ENCODE measurements at regions not wholly inside any gene's neighbourhood (a gene's known extent, or its start where the extent isn't known, plus 50 kb on each side); places are given as distances from the start of the nearest gene placed in this dataset.
"Not testable (repeated sequence)": the region's sequence is repeated elsewhere in the genome, so short reads cannot be mapped to it uniquely, and the experiment has no call there.

- no peak for DNase-seq
Observed at GRCh38 chr5:93359296-93359959, 221.6 kb downstream of the NR2F1-AS1 start.

GRCh38 chr5:93358176-93358575 is 222.8 kb downstream of the NR2F1-AS1 start:
- DNase-seq: no peak

- DNase-seq: no peak
Observed at GRCh38 chr5:93357686-93358085, 223.3 kb downstream of the NR2F1-AS1 start.

GRCh38 chr5:93355691-93356090 is 225.3 kb downstream of the NR2F1-AS1 start:
- DNase-seq: no peak

- DNase-seq: no peak
Observed at GRCh38 chr5:93352186-93352585, 228.8 kb downstream of the NR2F1-AS1 start.

GRCh38 chr5:93349613-93350012 is 231.4 kb downstream of the NR2F1-AS1 start:
- DNase-seq: no peak

- no peak for DNase-seq
Observed at GRCh38 chr5:93348231-93348630, 232.8 kb downstream of the NR2F1-AS1 start.

GRCh38 chr5:93346850-93347249 is 234.2 kb downstream of the NR2F1-AS1 start:
- DNase-seq: not testable (repeated sequence)

- DNase-seq: no peak
Observed at GRCh38 chr5:93346301-93346700, 234.7 kb downstream of the NR2F1-AS1 start.

- DNase-seq: no peak
Observed at GRCh38 chr5:93343570-93343969, 237.4 kb downstream of the NR2F1-AS1 start.

- DNase-seq: no peak
Observed at GRCh38 chr5:93342563-93343061, 238.4 kb downstream of the NR2F1-AS1 start.

GRCh38 chr5:93340881-93341280 is 240.1 kb downstream of the NR2F1-AS1 start:
- DNase-seq: no peak

GRCh38 chr5:93337138-93337537 is 243.9 kb downstream of the NR2F1-AS1 start:
- no peak for DNase-seq

- DNase-seq: no peak
Observed at GRCh38 chr5:93336330-93337110, 244.5 kb downstream of the NR2F1-AS1 start.

GRCh38 chr5:93331863-93332262 is 249.2 kb downstream of the NR2F1-AS1 start:
- DNase-seq: no peak

- no peak for DNase-seq
Observed at GRCh38 chr5:93331241-93331640, 249.8 kb downstream of the NR2F1-AS1 start.

GRCh38 chr5:93330506-93330905 is 250.5 kb downstream of the NR2F1-AS1 start:
- DNase-seq: no peak

- no peak for DNase-seq
Observed at GRCh38 chr5:93329756-93330155, 251.3 kb downstream of the NR2F1-AS1 start.

GRCh38 chr5:93328833-93329232 is 252.2 kb downstream of the NR2F1-AS1 start:
- DNase-seq: no peak

GRCh38 chr5:93327605-93328004 is 253.4 kb downstream of the NR2F1-AS1 start:
- no peak for DNase-seq

- no peak for DNase-seq
Observed at GRCh38 chr5:93325946-93326345, 255.1 kb downstream of the NR2F1-AS1 start.

- peak in 2 of 51 donors; percentile 6 to 22 for DNase-seq
Observed at GRCh38 chr5:93322974-93323860, 257.8 kb downstream of the NR2F1-AS1 start.
